Neuronal stem cell (in vitro differentiated cells): ENCODE measurements at regions not wholly inside any gene's neighbourhood (a gene's known extent, or its start where the extent isn't known, plus 50 kb on each side); places are given as distances from the start of the nearest gene placed in this dataset.

Experiments used
- DNase-seq: peaks from one replicate; pipeline ENCODE4 v3.0.0-alpha.2; 2013; ENCODE audit warnings: low spot score
- H2AFZ ChIP-seq: one replicate; pipeline ENCODE4 v1.6.1; 2013; ENCODE audit warnings: mild to moderate bottlenecking, low read length, inconsistent platforms
- H2AK5ac ChIP-seq: 2 replicates; pipeline ENCODE4 v1.6.1; 2013; ENCODE audit warnings: low read depth, mild to moderate bottlenecking, inconsistent platforms, low read length, moderate library complexity, mixed read lengths
- H2BK120ac ChIP-seq: 2 replicates; pipeline ENCODE4 v1.6.1; 2013; ENCODE audit warnings: low read depth, mild to moderate bottlenecking, inconsistent platforms, low read length, moderate library complexity, mixed read lengths
- H2BK12ac ChIP-seq: one replicate; pipeline ENCODE4 v1.6.1; 2013; ENCODE audit warnings: low read length, inconsistent platforms
- H2BK15ac ChIP-seq: 2 replicates; pipeline ENCODE4 v1.6.1; 2013; ENCODE audit warnings: mild to moderate bottlenecking, low read length, inconsistent platforms, mixed read lengths
- H2BK5ac ChIP-seq: one replicate; pipeline ENCODE4 v1.6.1; 2013; ENCODE audit warnings: inconsistent platforms, mild to moderate bottlenecking, low read length, moderate library complexity
- H3K14ac ChIP-seq: one replicate; pipeline ENCODE4 v1.6.1; 2013; ENCODE audit warnings: low read length, inconsistent platforms
- H3K18ac ChIP-seq: 2 replicates; pipeline ENCODE4 v1.6.1; 2013; ENCODE audit warnings: low read length, inconsistent platforms
- H3K23ac ChIP-seq: 2 replicates; pipeline ENCODE4 v1.6.1; 2013; ENCODE audit warnings: low read depth, mild to moderate bottlenecking, mixed read lengths, low read length, inconsistent platforms; ENCODE audit not compliant: poor library complexity
- H3K27ac ChIP-seq: replicated peaks from 3 replicates; pipeline ENCODE4 v1.5.1; 2013; ENCODE audit warnings: low read length, inconsistent platforms
- H3K27me3 ChIP-seq, 3 experiments: 2 replicates each; pipeline ENCODE4 v1.6.1; 2013; ENCODE audit warnings: low read length in 3 of 3, mild to moderate bottlenecking in 2 of 3, inconsistent platforms in 1 of 3, low read depth in 1 of 3, mixed read lengths in 1 of 3, moderate library complexity in 1 of 3; ENCODE audit not compliant: control insufficient read depth in 3 of 3, insufficient read depth in 3 of 3
- H3K36me3 ChIP-seq, 2 donors: replicated peaks in 1 of 2; 2 replicates each; pipeline ENCODE4 v1.6.1; 2013; ENCODE audit warnings: low read length in 2 of 2; ENCODE audit not compliant: control insufficient read depth in 2 of 2, insufficient read depth in 2 of 2
- H3K4ac ChIP-seq: 2 replicates; pipeline ENCODE4 v1.6.1; 2013; ENCODE audit warnings: inconsistent platforms, mild to moderate bottlenecking, low read length, moderate library complexity
- H3K4me1 ChIP-seq, 2 donors: 1 replicate in 1 of 2; 2 replicates in 1 of 2; pipeline ENCODE4 v1.6.1; 2013; ENCODE audit warnings: low read length in 2 of 2, low read depth in 1 of 2; ENCODE audit not compliant: control insufficient read depth in 2 of 2, insufficient read depth in 1 of 2
- H3K4me2 ChIP-seq: one replicate; pipeline ENCODE4 v1.6.1; 2013; ENCODE audit warnings: mild to moderate bottlenecking, low read length, inconsistent platforms; ENCODE audit not compliant: insufficient read depth, poor library complexity, severe bottlenecking
- H3K4me3 ChIP-seq, 2 donors: 2 replicates each; pipeline ENCODE4 v1.5.1; 2013; ENCODE audit warnings: low read length in 2 of 2, mild to moderate bottlenecking in 2 of 2, inconsistent platforms in 1 of 2, moderate library complexity in 1 of 2
- H3K79me1 ChIP-seq: one replicate; pipeline ENCODE4 v1.6.1; 2013; ENCODE audit warnings: low read depth, mild to moderate bottlenecking, inconsistent platforms, low read length, moderate library complexity
- H3K9ac ChIP-seq: one replicate; pipeline ENCODE4 v1.6.1; 2013; ENCODE audit warnings: mild to moderate bottlenecking, low read depth, low read length, inconsistent platforms; ENCODE audit not compliant: poor library complexity
- H3K9me3 ChIP-seq, 2 donors: replicated peaks in 1 of 2; 2 replicates each; pipeline versions ENCODE3 to v1.6.1; 2013; ENCODE audit warnings: low read length in 2 of 2, mild to moderate bottlenecking in 2 of 2, inconsistent platforms in 1 of 2, low read depth in 1 of 2, mixed read lengths in 1 of 2, moderate library complexity in 1 of 2; ENCODE audit not compliant: control insufficient read depth in 2 of 2, insufficient read depth in 1 of 2
- H4K8ac ChIP-seq: one replicate; pipeline ENCODE4 v1.6.1; 2013; ENCODE audit warnings: low read depth, mild to moderate bottlenecking, inconsistent platforms, low read length, moderate library complexity
- H4K91ac ChIP-seq: one replicate; pipeline ENCODE4 v1.6.1; 2013; ENCODE audit warnings: low read length, low read depth, mild to moderate bottlenecking, inconsistent platforms; ENCODE audit not compliant: poor library complexity
- WGBS, 2 donors: extraction: QIAGEN DNeasy Blood & Tissue Kit; methylation state at CpG; one replicate each; pipeline ENCODE4 v1.1.7; 2013; ENCODE audit warnings: missing lambda C conversion rate in 2 of 2, mixed read lengths in 1 of 2; ENCODE audit not compliant: insufficient read length in 2 of 2, insufficient replicate concordance in 1 of 2; ENCODE audit errors: extremely low coverage in 2 of 2; 5-methylcytosine and 5-hydroxymethylcytosine counted together

- Histone ChIP-seq H3K4ac (no peak overlapping the region), H3K4me3 (no peak overlapping the region), H3K18ac (no peak overlapping the region), H3K79me1 (no peaks in the 10 kb centered on the region), H2AK5ac (no peak overlapping the region), H3K23ac (no peak overlapping the region), H2BK5ac (no peak overlapping the region), H2BK12ac (no peak overlapping the region), H2BK15ac (no peak overlapping the region), H3K4me2 (no peak overlapping the region), H2BK120ac (no peak overlapping the region), H3K4me1 (no peaks in the 10 kb centered on the region), H2AFZ (no peak overlapping the region), H3K27ac (no peak overlapping the region), H3K36me3 (no peaks in the 10 kb centered on the region), H4K8ac (no peak overlapping the region), H3K27me3 (no peaks in the 10 kb centered on the region), H4K91ac (no peak overlapping the region), H3K9me3 (no peaks in the 10 kb centered on the region), H3K14ac (no peak overlapping the region), H3K9ac (no peak overlapping the region)
- DNase-seq: no peak
- no CpG with 5 or more reads among the region's 8 CpGs for WGBS, 2 donors
Measured at GRCh38 chr3:132230156-132231000, 86.8 kb upstream of the ACP3 start.

- no peaks in the 10 kb centered on the region for H3K79me1 ChIP-seq
- H2AK5ac ChIP-seq: no peak overlapping the region
- H2BK15ac ChIP-seq: no peak overlapping the region
- no peaks in the 10 kb centered on the region for H3K36me3 ChIP-seq
- H3K4me3 ChIP-seq: no peak overlapping the region
- no peak overlapping the region for H2BK12ac ChIP-seq
- H3K9me3 ChIP-seq: no peaks in the 10 kb centered on the region
- H3K9ac ChIP-seq: no peak overlapping the region
- DNase-seq: no peak
- no peak overlapping the region for H2AFZ ChIP-seq
- no peak overlapping the region for H2BK5ac ChIP-seq
- no peaks in the 10 kb centered on the region for H3K27me3 ChIP-seq
- no peak overlapping the region for H4K8ac ChIP-seq
- no peak overlapping the region for H3K14ac ChIP-seq
- H3K4me1 ChIP-seq: no peaks in the 10 kb centered on the region
- no peak overlapping the region for H3K23ac ChIP-seq
- H3K4me2 ChIP-seq: no peak overlapping the region
- H2BK120ac ChIP-seq: no peak overlapping the region
- H3K4ac ChIP-seq: no peak overlapping the region
- H3K18ac ChIP-seq: no peak overlapping the region
- H4K91ac ChIP-seq: no peak overlapping the region
- no peak overlapping the region for H3K27ac ChIP-seq
Measured at GRCh38 chr3:132231633-132232032, 85.6 kb upstream of the ACP3 start.

GRCh38 chr3:132232231-132232792, 84.9 kb upstream of the ACP3 start:
- H2BK15ac ChIP-seq: no peak overlapping the region
- H4K8ac ChIP-seq: no peak overlapping the region

GRCh38 chr3:132236701-132237651, 80.2 kb upstream of the ACP3 start:
- H2BK120ac ChIP-seq: no peak overlapping the region
- no peak overlapping the region for H3K18ac ChIP-seq
- H3K4me2 ChIP-seq: no peak overlapping the region
- H2BK12ac ChIP-seq: no peak overlapping the region
- H3K36me3 ChIP-seq: no peaks in the 10 kb centered on the region
- H3K4me3 ChIP-seq: no peak overlapping the region
- no peak overlapping the region for H3K27ac ChIP-seq
- H2AFZ ChIP-seq: no peak overlapping the region
- H2BK15ac ChIP-seq: no peak overlapping the region
- no peaks in the 10 kb centered on the region for H3K27me3 ChIP-seq
- no peaks in the 10 kb centered on the region for H3K9me3 ChIP-seq
- H3K4ac ChIP-seq: no peak overlapping the region
- H4K91ac ChIP-seq: no peak overlapping the region
- DNase-seq: no peak
- no peak overlapping the region for H2AK5ac ChIP-seq
- H3K79me1 ChIP-seq: no peaks in the 10 kb centered on the region
- H3K4me1 ChIP-seq: no peaks in the 10 kb centered on the region
- H3K23ac ChIP-seq: no peak overlapping the region
- H3K9ac ChIP-seq: no peak overlapping the region
- H2BK5ac ChIP-seq: no peak overlapping the region
- no peak overlapping the region for H4K8ac ChIP-seq
- WGBS, 2 donors: no CpG with 5 or more reads among the region's 4 CpGs
- H3K14ac ChIP-seq: no peak overlapping the region

More at GRCh38 chr3:132232231-132232792, 84.9 kb upstream of the ACP3 start:
- no peak overlapping the region for H3K4ac ChIP-seq
- no peak overlapping the region for H3K27ac ChIP-seq
- no peak overlapping the region for H2AFZ ChIP-seq
- H2BK120ac ChIP-seq: no peak overlapping the region
- no peaks in the 10 kb centered on the region for H3K79me1 ChIP-seq
- no peak overlapping the region for H2BK12ac ChIP-seq
- no peak overlapping the region for H3K4me3 ChIP-seq
- no peaks in the 10 kb centered on the region for H3K27me3 ChIP-seq
- H3K23ac ChIP-seq: no peak overlapping the region
- H3K9me3 ChIP-seq: no peaks in the 10 kb centered on the region
- no CpG with 5 or more reads among the region's 2 CpGs for WGBS, 2 donors
- no peak overlapping the region for H3K18ac ChIP-seq
- no peak for DNase-seq
- no peaks in the 10 kb centered on the region for H3K4me1 ChIP-seq
- no peak overlapping the region for H2AK5ac ChIP-seq
- no peak overlapping the region for H3K14ac ChIP-seq
- no peak overlapping the region for H3K4me2 ChIP-seq
- H3K36me3 ChIP-seq: no peaks in the 10 kb centered on the region
- no peak overlapping the region for H3K9ac ChIP-seq
- no peak overlapping the region for H4K91ac ChIP-seq
- H2BK5ac ChIP-seq: no peak overlapping the region
